ENCODE measurements at regions not wholly inside any gene's neighbourhood (a gene's known extent, or its start where the extent isn't known, plus 50 kb on each side); places are given as distances from the start of the nearest gene placed in this dataset.

- no peak for TF ChIP-seq CTCF (IDR thresholded peaks at IDR 0.05; ENCODE audit: low read depth, low read length, missing input control)
- TF ChIP-seq GABPA (IDR thresholded peaks at IDR 0.05 in 1 of 2, conservative IDR thresholded peaks at IDR 0.05 in 1 of 2): no peak
- TF ChIP-seq RAD21 (IDR thresholded peaks at IDR 0.05): no peak
- TF ChIP-seq YY1 (IDR thresholded peaks at IDR 0.05): no peak
- TF ChIP-seq REST (IDR thresholded peaks at IDR 0.05): no peak
- TF ChIP-seq MAX (IDR thresholded peaks at IDR 0.05): no peak
- TF ChIP-seq, protein P1, sequence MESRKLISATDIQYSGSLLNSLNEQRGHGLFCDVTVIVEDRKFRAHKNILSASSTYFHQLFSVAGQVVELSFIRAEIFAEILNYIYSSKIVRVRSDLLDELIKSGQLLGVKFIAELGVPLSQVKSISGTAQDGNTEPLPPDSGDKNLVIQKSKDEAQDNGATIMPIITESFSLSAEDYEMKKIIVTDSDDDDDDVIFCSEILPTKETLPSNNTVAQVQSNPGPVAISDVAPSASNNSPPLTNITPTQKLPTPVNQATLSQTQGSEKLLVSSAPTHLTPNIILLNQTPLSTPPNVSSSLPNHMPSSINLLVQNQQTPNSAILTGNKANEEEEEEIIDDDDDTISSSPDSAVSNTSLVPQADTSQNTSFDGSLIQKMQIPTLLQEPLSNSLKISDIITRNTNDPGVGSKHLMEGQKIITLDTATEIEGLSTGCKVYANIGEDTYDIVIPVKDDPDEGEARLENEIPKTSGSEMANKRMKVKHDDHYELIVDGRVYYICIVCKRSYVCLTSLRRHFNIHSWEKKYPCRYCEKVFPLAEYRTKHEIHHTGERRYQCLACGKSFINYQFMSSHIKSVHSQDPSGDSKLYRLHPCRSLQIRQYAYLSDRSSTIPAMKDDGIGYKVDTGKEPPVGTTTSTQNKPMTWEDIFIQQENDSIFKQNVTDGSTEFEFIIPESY (IDR thresholded peaks at IDR 0.05): no peak
- no peak for TF ChIP-seq RXRA (IDR thresholded peaks at IDR 0.05)
- TF ChIP-seq NR2F2 (IDR thresholded peaks at IDR 0.05): no peak
- TF ChIP-seq TAF1 (conservative IDR thresholded peaks at IDR 0.05): no peak
- TF ChIP-seq JUND (IDR thresholded peaks at IDR 0.05): no peak
- TF ChIP-seq HNF4A (conservative IDR thresholded peaks at IDR 0.05): no peak
These were observed 86.7 kb upstream of the PTHLH start for GRCh38 chr12:28059220-28059619.

All from liver (tissue), 3 donors.